ENCODE measurements at regions not wholly inside any gene's neighbourhood (a gene's known extent, or its start where the extent isn't known, plus 50 kb on each side); places are given as distances from the start of the nearest gene placed in this dataset.

DNA sequence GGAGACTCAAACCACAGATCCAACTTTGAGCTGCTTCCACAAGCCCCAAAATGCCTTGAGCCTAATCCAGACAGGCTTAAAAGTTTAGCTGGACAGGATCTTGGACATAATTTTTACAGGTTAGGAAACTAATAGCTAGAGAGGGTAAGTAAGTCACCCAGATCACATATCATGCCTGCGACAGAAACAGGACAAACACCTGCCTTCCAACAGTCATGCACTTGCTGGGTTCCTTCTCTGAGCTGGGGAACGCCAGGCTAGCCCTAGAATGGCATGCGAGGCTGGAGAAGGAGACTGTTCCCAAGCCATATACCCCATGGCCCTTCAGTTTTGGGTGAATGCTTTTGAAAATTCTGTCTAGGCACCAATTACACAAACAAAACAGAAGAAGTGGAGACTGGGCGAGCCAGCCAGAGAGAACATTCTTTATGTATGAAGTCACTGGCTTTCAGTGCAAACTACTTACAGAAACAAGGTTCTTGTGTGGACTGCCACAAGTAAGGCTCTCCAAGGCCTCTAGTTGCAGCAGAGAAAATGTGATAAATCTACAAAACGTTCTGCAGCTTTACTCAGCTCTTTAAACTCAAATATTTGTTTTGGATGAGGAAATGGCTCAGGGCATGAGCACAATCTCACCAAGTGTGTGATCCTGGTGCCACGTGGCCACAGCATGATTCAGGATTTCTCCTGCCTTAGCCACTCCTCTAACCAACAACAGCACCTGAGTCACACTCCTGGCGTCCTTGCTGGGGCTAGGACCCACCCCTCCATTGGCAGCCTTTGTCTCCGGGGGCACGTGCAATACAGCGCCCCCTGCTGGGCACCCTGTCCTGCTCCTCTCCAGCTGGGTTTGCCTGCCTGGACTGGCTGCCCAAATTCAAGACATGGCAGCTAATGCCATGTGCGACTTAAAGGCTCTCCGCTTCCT is 73.4 kb upstream of the UBL3 start:
- DNase-seq: peak; percentile 62

DNA sequence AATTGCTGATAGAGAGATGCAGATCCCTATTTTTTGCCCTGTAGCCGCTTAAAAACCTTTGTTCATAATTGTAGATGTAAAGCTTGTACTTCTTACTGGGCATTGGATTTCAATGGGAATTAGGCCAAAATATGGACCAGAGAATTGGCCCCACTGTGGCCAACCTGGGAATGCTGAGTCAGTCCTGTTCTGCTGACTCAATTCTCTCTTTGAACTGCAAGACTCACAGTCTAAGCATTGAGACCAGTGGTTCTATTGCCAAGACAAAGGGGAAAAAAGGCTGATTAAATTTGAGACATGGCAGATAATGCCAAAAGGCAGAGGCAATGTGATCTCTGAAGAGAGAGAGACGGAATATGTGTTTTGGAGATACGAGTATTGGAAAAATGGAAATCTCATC is 72.5 kb upstream of the UBL3 start:
- no peak for DNase-seq

DNA sequence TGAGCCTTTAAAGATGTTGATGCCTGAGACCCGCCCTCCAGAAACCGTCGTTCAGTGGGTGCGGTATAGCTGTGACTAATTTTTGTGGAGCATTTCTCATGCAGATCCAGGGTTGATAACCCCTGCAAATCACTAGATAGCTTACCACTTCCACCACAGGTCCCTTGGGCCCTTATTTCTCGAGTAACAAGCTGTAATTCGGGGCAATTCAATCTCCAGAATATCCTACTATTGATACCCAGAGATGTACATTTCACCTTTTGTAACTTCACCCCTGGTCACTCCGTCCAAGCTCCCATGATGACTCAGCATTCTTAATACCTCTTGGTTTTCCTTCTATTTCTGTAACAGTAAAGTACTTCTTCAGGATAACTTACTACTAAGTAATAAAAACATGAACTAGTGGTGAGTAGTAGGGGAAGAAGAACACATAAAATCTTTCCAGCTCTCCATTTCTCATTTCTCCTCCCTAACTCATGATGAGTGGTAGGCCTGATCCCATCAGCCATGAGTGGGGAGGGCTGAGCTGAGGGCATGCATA is 71.9 kb upstream of the UBL3 start:
- no peak for DNase-seq

DNA sequence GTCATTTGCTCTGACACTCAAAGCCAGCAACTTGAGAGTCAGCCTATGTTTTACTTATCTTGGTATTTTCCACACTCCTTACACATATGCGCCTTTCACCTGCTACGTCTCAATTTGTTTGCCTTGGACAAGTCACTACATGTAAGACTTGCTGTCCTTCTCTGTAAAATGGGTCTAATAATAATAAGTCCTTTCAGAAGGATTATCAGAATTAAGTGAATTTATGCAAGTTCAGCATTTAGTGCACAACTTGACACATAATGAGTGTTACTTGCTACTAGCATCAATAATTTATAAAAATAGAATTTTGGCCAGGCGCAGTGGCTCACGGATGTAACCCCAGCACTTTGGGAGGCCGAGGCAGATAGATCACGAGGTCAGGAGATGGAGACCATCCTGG is 71.1 kb upstream of the UBL3 start:
- no peak for DNase-seq

GRCh38 chr13:29920025-29920643 is 69.7 kb upstream of the UBL3 start:
- no peak for DNase-seq

- DNase-seq: no peak
Measured at GRCh38 chr13:29918845-29919244, 68.4 kb upstream of the UBL3 start.

- DNase-seq: no peak
Measured at GRCh38 chr13:29917650-29918049, 67.2 kb upstream of the UBL3 start.

DNA sequence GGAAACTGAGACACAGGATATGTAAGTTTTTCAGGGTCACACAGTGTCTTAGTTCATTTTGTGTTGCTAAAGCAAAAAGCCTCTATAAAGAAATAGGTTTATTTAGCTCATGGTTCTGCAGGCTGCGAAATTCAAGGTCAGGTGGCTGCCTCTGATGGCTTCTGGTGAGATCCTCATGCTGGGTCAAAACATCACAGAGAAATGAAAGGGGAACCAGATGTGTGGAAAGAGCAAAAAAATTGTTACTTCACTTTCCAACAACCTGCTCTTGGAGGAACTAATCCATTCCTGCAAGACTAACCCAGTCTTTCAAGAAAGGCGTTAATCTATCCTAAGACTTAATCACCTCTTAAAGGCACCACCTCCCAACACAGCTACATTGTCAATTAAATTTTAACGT is 64.2 kb upstream of the UBL3 start:
- no peak for DNase-seq

GRCh38 chr13:29911781-29912418 is 61.5 kb upstream of the UBL3 start:
- DNase-seq: no peak

DNA sequence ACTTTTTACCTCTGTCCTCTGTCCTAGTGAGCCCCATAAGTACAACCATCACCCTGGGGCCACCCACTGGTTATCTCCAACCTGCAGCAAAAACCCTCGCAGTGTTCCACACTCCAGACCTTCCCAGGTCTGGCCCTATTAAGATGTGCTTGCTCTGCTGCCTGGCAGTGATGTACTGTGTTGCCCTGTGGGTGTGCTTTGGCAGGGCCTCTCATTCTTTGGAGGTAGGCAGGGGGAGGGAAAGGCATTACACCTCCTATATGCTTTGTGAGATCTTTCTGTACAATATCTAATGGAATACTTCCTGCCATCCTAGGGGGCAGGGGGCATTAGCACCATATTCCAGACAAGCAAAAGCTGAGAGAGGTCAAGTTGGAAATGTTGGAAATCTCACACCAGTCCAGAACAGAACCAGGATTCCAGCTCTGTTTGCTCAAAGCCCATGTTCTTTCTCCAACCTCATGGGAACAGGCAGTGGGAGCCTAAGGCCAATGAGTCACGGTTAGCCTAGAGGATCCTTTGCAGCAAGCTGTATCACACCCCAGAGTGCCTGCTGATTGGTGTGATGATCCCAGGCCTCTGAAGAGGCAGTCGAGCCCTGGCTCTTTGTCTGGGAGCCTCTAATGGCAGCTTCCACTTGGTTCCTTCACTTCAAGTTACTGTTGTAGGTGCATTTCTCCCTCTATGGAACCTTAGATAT is 59.7 kb upstream of the UBL3 start:
- no peak for DNase-seq

GRCh38 chr13:29909081-29909730 is 58.8 kb upstream of the UBL3 start:
- no peak for DNase-seq

- DNase-seq: peak; percentile 60
Measured at GRCh38 chr13:29908416-29909080, 58.1 kb upstream of the UBL3 start.

GRCh38 chr13:29907670-29908069 is 57.3 kb upstream of the UBL3 start:
- DNase-seq: no peak

DNA sequence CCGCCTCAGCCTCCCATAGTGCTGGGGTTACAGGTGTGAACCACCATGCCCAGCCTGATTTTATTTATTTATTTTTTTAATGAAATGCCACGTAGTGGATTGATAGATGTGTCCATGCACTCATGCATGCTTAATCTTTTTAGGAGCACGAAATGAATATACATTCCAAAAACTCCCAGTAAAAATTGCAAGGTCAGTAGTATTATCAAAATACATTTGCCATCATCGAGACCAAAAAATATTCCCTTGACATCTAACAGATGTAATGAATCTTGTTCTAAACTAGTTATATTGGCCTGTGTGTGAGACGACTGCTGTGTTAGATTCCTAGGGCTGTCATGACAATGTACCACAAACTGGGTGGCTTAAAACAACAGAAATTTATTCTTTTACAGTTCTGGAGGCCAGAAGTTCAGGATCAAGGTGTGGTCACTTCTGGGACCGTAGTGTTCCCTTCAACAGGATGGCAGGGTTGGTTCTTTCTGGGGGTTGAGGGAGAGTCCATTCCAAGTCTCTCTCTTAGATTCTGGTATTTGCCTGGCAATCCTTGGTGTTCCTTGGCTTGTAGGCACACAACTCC is 56.1 kb upstream of the UBL3 start:
- no peak for DNase-seq

DNA sequence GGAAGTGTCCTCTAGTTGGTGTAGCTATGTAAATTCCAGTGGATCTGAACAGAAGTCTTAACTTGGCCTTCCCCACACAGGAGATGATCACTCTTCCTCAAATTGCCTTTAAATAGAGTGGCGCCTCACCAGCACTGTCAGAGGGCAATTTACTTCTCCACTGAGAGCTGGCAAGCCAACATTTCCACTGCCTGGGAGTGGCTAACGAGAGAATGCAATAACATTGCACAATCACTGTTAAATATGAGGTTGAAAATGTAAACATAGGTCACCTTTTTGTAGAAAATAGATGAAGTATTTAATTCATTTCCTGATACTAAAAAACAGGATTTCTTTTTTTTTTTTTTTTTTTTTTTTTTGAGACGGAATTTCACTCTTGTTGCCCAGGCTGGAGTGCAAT is 55.4 kb upstream of the UBL3 start:
- no peak for DNase-seq

GRCh38 chr13:29903996-29904395 is 53.6 kb upstream of the UBL3 start:
- DNase-seq: no peak

GRCh38 chr13:29903543-29903942 is 53.1 kb upstream of the UBL3 start:
- no peak for DNase-seq

GRCh38 chr13:29902632-29903305 is 52.4 kb upstream of the UBL3 start:
- no peak for DNase-seq

GRCh38 chr13:29901710-29902631 is 51.6 kb upstream of the UBL3 start:
- peak; percentile 61 for DNase-seq

Measured in right forelimb (tissue), 1 donor.